ENCODE measurements at regions not wholly inside any gene's neighbourhood (a gene's known extent, or its start where the extent isn't known, plus 50 kb on each side); places are given as distances from the start of the nearest gene placed in this dataset.

GRCh38 chrX:43552703-43553102 lies 103.4 kb upstream of the MAOA start:
- H3K4me3 ChIP-seq = no peak overlapping the region
- H3K27ac ChIP-seq = no peak overlapping the region
- H3K27me3 ChIP-seq (ENCODE audit: insufficient read depth in 3 of 3, low read length in 2 of 3) = peaks cover 0 to 13% (median 0%) of the 10 kb centered on the region in 3 donors
- intact Hi-C loops (cut with DNase I) = loop anchor here (10.0 kb wide), 2 partner anchors 198 to 1768 kb away; no protein-coding TSS in a partner anchor
- no peaks in the 10 kb centered on the region for H3K9me3 ChIP-seq
- ATAC-seq (no peak), DNase-seq (no peak)
- 67 to 94% (median 84%) methylated on average over 4 of the region's 4 CpGs for WGBS, 3 donors
- no peaks in the 10 kb centered on the region for H3K4me1 ChIP-seq
- H3K36me3 ChIP-seq (ENCODE audit: insufficient read depth in 1 of 2, low read depth in 1 of 2) = no peaks in the 10 kb centered on the region
- TF ChIP-seq, protein P1, sequence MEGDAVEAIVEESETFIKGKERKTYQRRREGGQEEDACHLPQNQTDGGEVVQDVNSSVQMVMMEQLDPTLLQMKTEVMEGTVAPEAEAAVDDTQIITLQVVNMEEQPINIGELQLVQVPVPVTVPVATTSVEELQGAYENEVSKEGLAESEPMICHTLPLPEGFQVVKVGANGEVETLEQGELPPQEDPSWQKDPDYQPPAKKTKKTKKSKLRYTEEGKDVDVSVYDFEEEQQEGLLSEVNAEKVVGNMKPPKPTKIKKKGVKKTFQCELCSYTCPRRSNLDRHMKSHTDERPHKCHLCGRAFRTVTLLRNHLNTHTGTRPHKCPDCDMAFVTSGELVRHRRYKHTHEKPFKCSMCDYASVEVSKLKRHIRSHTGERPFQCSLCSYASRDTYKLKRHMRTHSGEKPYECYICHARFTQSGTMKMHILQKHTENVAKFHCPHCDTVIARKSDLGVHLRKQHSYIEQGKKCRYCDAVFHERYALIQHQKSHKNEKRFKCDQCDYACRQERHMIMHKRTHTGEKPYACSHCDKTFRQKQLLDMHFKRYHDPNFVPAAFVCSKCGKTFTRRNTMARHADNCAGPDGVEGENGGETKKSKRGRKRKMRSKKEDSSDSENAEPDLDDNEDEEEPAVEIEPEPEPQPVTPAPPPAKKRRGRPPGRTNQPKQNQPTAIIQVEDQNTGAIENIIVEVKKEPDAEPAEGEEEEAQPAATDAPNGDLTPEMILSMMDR (IDR thresholded peaks at IDR 0.05) = no peak

DNA sequence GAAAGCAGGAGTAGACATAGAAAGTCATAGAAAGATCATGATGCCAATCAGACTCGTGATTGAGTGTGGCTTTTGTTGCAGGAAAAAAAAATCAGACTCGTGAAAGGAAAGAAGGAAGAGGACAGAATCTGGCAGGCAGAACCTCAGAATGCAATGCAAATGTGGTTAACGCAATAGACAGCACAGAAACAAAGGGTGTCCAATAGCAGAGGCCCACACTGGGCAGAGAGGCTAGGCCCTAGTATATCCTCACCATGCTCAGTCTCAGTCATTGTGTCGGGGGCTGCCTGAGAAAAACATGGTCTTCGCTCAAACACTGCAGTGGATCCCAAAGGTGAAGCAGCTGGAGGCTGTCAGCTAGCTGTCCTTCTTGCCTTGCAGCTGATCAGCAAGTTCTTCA lies 102.8 kb upstream of the MAOA start:
- Histone ChIP-seq H3K27me3 (ENCODE audit: insufficient read depth in 3 of 3, low read length in 2 of 3) (peaks cover 0 to 8% (median 0%) of the 10 kb centered on the region in 3 donors), H3K4me3 (no peak overlapping the region), H3K27ac (no peak overlapping the region), H3K4me1 (no peaks in the 10 kb centered on the region), H3K36me3 (ENCODE audit: insufficient read depth in 1 of 2, low read depth in 1 of 2) (no peaks in the 10 kb centered on the region), H3K9me3 (no peaks in the 10 kb centered on the region)
- TF ChIP-seq, protein P1 (IDR thresholded peaks at IDR 0.05) = no peak
- WGBS, 3 donors = 64 to 72% (median 69%) methylated on average over 5 of the region's 5 CpGs
- no peak for DNase-seq
- no peak for ATAC-seq
- intact Hi-C loops (cut with DNase I) = loop anchor here (10.0 kb wide), 2 partner anchors 198 to 1768 kb away; no protein-coding TSS in a partner anchor

GRCh38 chrX:43556207-43556606 lies 99.9 kb upstream of the MAOA start:
- intact Hi-C loops (cut with DNase I) = loop anchor here (5.0 to 10.0 kb wide), 3 partner anchors 201 to 1771 kb away; no protein-coding TSS in a partner anchor
- TF ChIP-seq, protein P1 (IDR thresholded peaks at IDR 0.05) = no peak
- 26 to 63% (median 30%) methylated on average over 1 of the region's 1 CpG for WGBS, 3 donors
- ATAC-seq (no peak), DNase-seq (no peak)
- H3K27me3 ChIP-seq (ENCODE audit: insufficient read depth in 3 of 3, low read length in 2 of 3) = peaks cover 0 to 6% (median 0%) of the 10 kb centered on the region in 3 donors
- H3K9me3 ChIP-seq = no peaks in the 10 kb centered on the region
- H3K4me1 ChIP-seq = no peaks in the 10 kb centered on the region
- H3K4me3 ChIP-seq = no peak overlapping the region
- H3K27ac ChIP-seq = no peak overlapping the region
- no peaks in the 10 kb centered on the region for H3K36me3 ChIP-seq (ENCODE audit: insufficient read depth in 1 of 2, low read depth in 1 of 2)

DNA sequence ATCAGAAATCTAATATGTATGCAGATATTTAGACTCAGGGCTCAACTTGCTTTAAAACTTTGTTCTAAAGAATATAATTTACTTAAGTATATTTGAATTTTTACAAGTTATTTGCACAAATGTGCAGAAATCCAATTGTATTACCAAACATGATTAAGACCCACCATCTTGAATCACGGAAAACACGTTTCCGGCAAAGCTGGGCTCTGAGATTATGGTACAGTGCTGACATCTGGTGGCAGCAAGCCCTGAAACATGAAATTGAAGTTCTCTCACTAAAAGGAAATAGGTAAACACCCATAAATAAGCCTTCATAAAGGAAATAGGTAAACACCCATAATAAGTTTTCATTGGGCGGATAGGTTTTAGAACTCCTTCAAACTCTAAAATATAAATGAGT lies 98.3 kb upstream of the MAOA start:
- intact Hi-C loops (cut with DNase I) = loop anchor here (5.0 to 10.0 kb wide), 3 partner anchors 203 to 1773 kb away; no protein-coding TSS in a partner anchor
- H3K36me3 ChIP-seq (ENCODE audit: insufficient read depth in 1 of 2, low read depth in 1 of 2) = no peaks in the 10 kb centered on the region
- TF ChIP-seq, protein P1 (IDR thresholded peaks at IDR 0.05) = peak; percentile 63
- ATAC-seq (peak in 2 of 4 donors; percentile 48 to 68), DNase-seq (peak in 1 of 2 donors; percentile 14)
- H3K27me3 ChIP-seq (ENCODE audit: insufficient read depth in 3 of 3, low read length in 2 of 3) = peaks cover 0 to 6% (median 0%) of the 10 kb centered on the region in 3 donors
- H3K27ac ChIP-seq = no peak overlapping the region
- H3K4me1 ChIP-seq = no peaks in the 10 kb centered on the region
- no peaks in the 10 kb centered on the region for H3K9me3 ChIP-seq
- H3K4me3 ChIP-seq = no peak overlapping the region
- WGBS, 3 donors = 13 to 15% (median 14%) methylated on average over 4 of the region's 4 CpGs

- no peaks in the 10 kb centered on the region for H3K9me3 ChIP-seq
- H3K27ac ChIP-seq = no peak overlapping the region
- DNase-seq = peak in 1 of 2 donors; percentile 12
- intact Hi-C loops (cut with DNase I) = loop anchor here (1.0 to 10.0 kb wide), 5 partner anchors 188 to 1775 kb away; no protein-coding TSS in a partner anchor
- 45 to 50% (median 50%) methylated on average over 2 of the region's 2 CpGs for WGBS, 3 donors
- no peak overlapping the region for H3K4me3 ChIP-seq
- peak in 2 of 4 donors; percentile 61 to 74 for ATAC-seq
- TF ChIP-seq, protein P1 (IDR thresholded peaks at IDR 0.05) = peak; percentile 45
- H3K27me3 ChIP-seq (ENCODE audit: insufficient read depth in 3 of 3, low read length in 2 of 3) = peaks cover 0 to 6% (median 0%) of the 10 kb centered on the region in 3 donors
- H3K4me1 ChIP-seq = no peaks in the 10 kb centered on the region
- no peaks in the 10 kb centered on the region for H3K36me3 ChIP-seq (ENCODE audit: insufficient read depth in 1 of 2, low read depth in 1 of 2)
These were observed 96.5 kb upstream of the MAOA start for GRCh38 chrX:43559644-43560043.
